ENCODE measurements at regions not wholly inside any gene's neighbourhood (a gene's known extent, or its start where the extent isn't known, plus 50 kb on each side); places are given as distances from the start of the nearest gene placed in this dataset.

- TF ChIP-seq, protein P1, sequence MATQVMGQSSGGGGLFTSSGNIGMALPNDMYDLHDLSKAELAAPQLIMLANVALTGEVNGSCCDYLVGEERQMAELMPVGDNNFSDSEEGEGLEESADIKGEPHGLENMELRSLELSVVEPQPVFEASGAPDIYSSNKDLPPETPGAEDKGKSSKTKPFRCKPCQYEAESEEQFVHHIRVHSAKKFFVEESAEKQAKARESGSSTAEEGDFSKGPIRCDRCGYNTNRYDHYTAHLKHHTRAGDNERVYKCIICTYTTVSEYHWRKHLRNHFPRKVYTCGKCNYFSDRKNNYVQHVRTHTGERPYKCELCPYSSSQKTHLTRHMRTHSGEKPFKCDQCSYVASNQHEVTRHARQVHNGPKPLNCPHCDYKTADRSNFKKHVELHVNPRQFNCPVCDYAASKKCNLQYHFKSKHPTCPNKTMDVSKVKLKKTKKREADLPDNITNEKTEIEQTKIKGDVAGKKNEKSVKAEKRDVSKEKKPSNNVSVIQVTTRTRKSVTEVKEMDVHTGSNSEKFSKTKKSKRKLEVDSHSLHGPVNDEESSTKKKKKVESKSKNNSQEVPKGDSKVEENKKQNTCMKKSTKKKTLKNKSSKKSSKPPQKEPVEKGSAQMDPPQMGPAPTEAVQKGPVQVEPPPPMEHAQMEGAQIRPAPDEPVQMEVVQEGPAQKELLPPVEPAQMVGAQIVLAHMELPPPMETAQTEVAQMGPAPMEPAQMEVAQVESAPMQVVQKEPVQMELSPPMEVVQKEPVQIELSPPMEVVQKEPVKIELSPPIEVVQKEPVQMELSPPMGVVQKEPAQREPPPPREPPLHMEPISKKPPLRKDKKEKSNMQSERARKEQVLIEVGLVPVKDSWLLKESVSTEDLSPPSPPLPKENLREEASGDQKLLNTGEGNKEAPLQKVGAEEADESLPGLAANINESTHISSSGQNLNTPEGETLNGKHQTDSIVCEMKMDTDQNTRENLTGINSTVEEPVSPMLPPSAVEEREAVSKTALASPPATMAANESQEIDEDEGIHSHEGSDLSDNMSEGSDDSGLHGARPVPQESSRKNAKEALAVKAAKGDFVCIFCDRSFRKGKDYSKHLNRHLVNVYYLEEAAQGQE (IDR thresholded peaks at IDR 0.05; ENCODE audit: insufficient read depth in 1 of 2, low read depth in 2 of 2, low read length in 2 of 2) = no peak
- TF ChIP-seq TAF1 (IDR thresholded peaks at IDR 0.05; ENCODE audit: borderline replicate concordance, insufficient read depth, low read length) = no peak
- TF ChIP-seq FOXP2 (optimal IDR thresholded peaks at IDR 0.05; ENCODE audit: borderline replicate concordance, extremely low read depth, extremely low read length, insufficient read depth) = no peak
- TF ChIP-seq SIN3A (IDR thresholded peaks at IDR 0.05; ENCODE audit: borderline replicate concordance, insufficient read depth, low read length) = no peak
- TF ChIP-seq POLR2AphosphoS5 (IDR thresholded peaks at IDR 0.05; ENCODE audit: low read depth, low read length) = no peak; the same call in 1 of the 2 replicates
Measured at GRCh38 chr2:22481486-22482259, 903.3 kb upstream of the KLHL29 start.

GRCh38 chr2:22483036-22483435 lies 901.9 kb upstream of the KLHL29 start:
- TF ChIP-seq, protein P1 (IDR thresholded peaks at IDR 0.05; ENCODE audit: insufficient read depth in 1 of 2, low read depth in 2 of 2, low read length in 2 of 2) = no peak

- TF ChIP-seq FOXP2 (optimal IDR thresholded peaks at IDR 0.05; ENCODE audit: borderline replicate concordance, extremely low read depth, extremely low read length, insufficient read depth) (no peak), TAF1 (IDR thresholded peaks at IDR 0.05; ENCODE audit: borderline replicate concordance, insufficient read depth, low read length) (no peak), SIN3A (IDR thresholded peaks at IDR 0.05; ENCODE audit: borderline replicate concordance, insufficient read depth, low read length) (no peak), POLR2AphosphoS5 (IDR thresholded peaks at IDR 0.05; ENCODE audit: low read depth, low read length) (no peak)
- TF ChIP-seq, protein P1 (IDR thresholded peaks at IDR 0.05; ENCODE audit: insufficient read depth in 1 of 2, low read depth in 2 of 2, low read length in 2 of 2) = no peak
Measured at GRCh38 chr2:22485486-22485885, 899.5 kb upstream of the KLHL29 start.

GRCh38 chr2:22486343-22486742 lies 898.6 kb upstream of the KLHL29 start:
- TF ChIP-seq FOXP2 (optimal IDR thresholded peaks at IDR 0.05; ENCODE audit: borderline replicate concordance, extremely low read depth, extremely low read length, insufficient read depth) (no peak), POLR2AphosphoS5 (IDR thresholded peaks at IDR 0.05; ENCODE audit: low read depth, low read length) (no peak), SIN3A (IDR thresholded peaks at IDR 0.05; ENCODE audit: borderline replicate concordance, insufficient read depth, low read length) (no peak), TAF1 (IDR thresholded peaks at IDR 0.05; ENCODE audit: borderline replicate concordance, insufficient read depth, low read length) (no peak)
- TF ChIP-seq, protein P1 (IDR thresholded peaks at IDR 0.05; ENCODE audit: insufficient read depth in 1 of 2, low read depth in 2 of 2, low read length in 2 of 2) = no peak

DNA sequence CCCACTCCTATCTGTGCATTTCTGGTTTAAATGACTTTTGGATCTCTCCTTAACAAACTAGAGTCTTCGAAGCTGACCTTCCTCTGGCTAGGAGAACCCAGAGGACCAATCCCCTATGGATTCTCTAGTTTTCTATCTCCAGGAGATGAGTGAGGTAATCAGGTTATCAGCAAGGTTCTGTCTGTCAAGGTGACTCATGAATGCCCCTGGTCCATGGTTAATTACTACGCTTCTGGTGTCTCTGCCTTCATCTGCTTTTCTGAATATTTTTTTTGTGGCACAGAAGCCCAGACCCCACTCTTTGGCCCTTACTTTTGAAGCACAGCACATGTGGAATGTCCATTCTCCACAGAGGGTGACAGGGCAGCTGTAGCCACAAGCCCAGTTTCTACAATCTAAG lies 897.9 kb upstream of the KLHL29 start:
- no peak for TF ChIP-seq FOXP2 (optimal IDR thresholded peaks at IDR 0.05; ENCODE audit: borderline replicate concordance, extremely low read depth, extremely low read length, insufficient read depth)
- TF ChIP-seq POLR2AphosphoS5 (IDR thresholded peaks at IDR 0.05; ENCODE audit: low read depth, low read length) = no peak
- TF ChIP-seq SIN3A (IDR thresholded peaks at IDR 0.05; ENCODE audit: borderline replicate concordance, insufficient read depth, low read length) = no peak
- TF ChIP-seq, protein P1 (IDR thresholded peaks at IDR 0.05; ENCODE audit: insufficient read depth in 1 of 2, low read depth in 2 of 2, low read length in 2 of 2) = no peak
- no peak for TF ChIP-seq TAF1 (IDR thresholded peaks at IDR 0.05; ENCODE audit: borderline replicate concordance, insufficient read depth, low read length)

All from PFSK-1 (cell line).